Colonic mucosa (tissue), 4 donors: ENCODE measurements at regions not wholly inside any gene's neighbourhood (a gene's known extent, or its start where the extent isn't known, plus 50 kb on each side); places are given as distances from the start of the nearest gene placed in this dataset.

Experiments
- DNase-seq: peaks from one replicate; pipeline ENCODE4 v3.0.0-alpha.2; 2020
- H3K27ac ChIP-seq: fragments of 200-600 bp; one replicate; pipeline ENCODE4 v1.8.0; 2021
- H3K27me3 ChIP-seq: fragments of 200-600 bp; one replicate; pipeline ENCODE4 v1.8.0; 2021
- H3K36me3 ChIP-seq: fragments of 200-600 bp; one replicate; pipeline ENCODE4 v1.8.0; 2021
- H3K4me1 ChIP-seq: fragments of 200-600 bp; one replicate; pipeline ENCODE4 v1.8.0; 2021; ENCODE audit warnings: mild to moderate bottlenecking
- H3K4me3 ChIP-seq: fragments of 200-600 bp; one replicate; pipeline ENCODE4 v1.8.0; 2021
- H3K9ac ChIP-seq, 2 donors: one replicate each; pipeline ENCODE4 v1.7.0; 2013; ENCODE audit warnings: control low read depth in 2 of 2, low read depth in 2 of 2, low read length in 2 of 2
- H3K9me3 ChIP-seq: fragments of 200-600 bp; one replicate; pipeline ENCODE4 v1.8.0; 2021
- intact Hi-C: fragments of 100-400 bp; cut with DNase I; formaldehyde crosslinking; loops from one replicate; pipeline ENCODE4 v1.14.1; 2022
- TF ChIP-seq, protein P1 (sequence below): fragments of 200-600 bp; IDR thresholded peaks from one replicate; pipeline ENCODE4 v1.8.0; 2022; ENCODE audit warnings: antibody characterized with exemption, mild to moderate bottlenecking
- donor health status: healthy.
- donor health status: DM: no; HTN: no; CAD: no.
- donor health status: DM: no; HTN: no; CAD: no.

DNA sequence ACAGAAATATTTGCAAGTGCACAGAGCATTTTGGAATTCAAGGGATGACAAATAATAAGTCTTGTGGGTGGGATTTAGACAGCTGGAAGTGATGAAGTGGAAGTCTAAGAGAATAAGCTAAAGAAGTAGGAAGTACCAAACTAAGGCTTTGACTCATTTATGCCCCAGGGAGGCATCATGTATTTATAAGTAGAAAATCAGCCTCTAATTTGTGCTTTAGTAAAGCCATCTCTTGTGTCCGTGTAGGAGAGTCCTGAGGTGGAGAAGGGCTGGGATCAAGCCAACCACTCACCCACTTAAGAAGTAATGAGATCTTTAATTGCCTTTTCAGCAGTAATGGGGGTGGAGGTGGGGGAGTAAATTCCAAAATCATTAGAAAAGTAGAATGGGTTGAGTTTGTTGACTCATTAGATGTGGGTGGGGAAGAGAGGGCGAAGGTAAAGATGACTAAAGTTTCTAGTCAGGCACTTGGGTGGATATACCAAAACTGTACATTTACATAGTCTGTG is 356.7 kb downstream of the STIM2 start:
- TF ChIP-seq, protein P1, sequence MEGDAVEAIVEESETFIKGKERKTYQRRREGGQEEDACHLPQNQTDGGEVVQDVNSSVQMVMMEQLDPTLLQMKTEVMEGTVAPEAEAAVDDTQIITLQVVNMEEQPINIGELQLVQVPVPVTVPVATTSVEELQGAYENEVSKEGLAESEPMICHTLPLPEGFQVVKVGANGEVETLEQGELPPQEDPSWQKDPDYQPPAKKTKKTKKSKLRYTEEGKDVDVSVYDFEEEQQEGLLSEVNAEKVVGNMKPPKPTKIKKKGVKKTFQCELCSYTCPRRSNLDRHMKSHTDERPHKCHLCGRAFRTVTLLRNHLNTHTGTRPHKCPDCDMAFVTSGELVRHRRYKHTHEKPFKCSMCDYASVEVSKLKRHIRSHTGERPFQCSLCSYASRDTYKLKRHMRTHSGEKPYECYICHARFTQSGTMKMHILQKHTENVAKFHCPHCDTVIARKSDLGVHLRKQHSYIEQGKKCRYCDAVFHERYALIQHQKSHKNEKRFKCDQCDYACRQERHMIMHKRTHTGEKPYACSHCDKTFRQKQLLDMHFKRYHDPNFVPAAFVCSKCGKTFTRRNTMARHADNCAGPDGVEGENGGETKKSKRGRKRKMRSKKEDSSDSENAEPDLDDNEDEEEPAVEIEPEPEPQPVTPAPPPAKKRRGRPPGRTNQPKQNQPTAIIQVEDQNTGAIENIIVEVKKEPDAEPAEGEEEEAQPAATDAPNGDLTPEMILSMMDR: no peak
- intact Hi-C loops: no loop called here
- Histone ChIP-seq H3K27me3 (no peaks in the 10 kb centered on the region), H3K9ac (no peak overlapping the region), H3K9me3 (no peaks in the 10 kb centered on the region), H3K4me3 (no peak overlapping the region), H3K4me1 (no peaks in the 10 kb centered on the region), H3K27ac (no peak overlapping the region), H3K36me3 (no peaks in the 10 kb centered on the region)
- DNase-seq: no peak

DNA sequence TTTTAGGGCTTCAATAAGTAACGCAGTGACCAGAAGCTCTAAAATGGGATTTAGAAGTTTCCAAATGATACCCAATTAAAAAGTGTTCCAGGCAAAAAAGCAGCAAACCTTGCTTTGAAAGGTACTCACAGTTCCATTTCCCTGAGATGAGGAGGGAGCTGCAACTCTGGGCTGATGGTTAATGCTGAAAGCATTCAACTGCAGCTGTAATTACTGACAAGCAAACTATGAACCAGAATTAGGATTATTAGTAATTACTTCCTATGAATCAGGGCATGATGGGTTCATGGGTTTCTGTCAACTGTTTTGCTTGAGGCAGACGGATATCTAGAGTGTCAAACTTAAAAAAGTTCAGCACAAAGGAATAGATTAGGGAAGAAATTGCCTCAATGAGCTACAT is 357.4 kb downstream of the STIM2 start:
- no peak overlapping the region for H3K4me3 ChIP-seq
- intact Hi-C loops: no loop called here
- no peaks in the 10 kb centered on the region for H3K9me3 ChIP-seq
- no peaks in the 10 kb centered on the region for H3K4me1 ChIP-seq
- TF ChIP-seq, protein P1: no peak
- no peaks in the 10 kb centered on the region for H3K36me3 ChIP-seq
- no peak overlapping the region for H3K27ac ChIP-seq
- no peak for DNase-seq
- no peaks in the 10 kb centered on the region for H3K27me3 ChIP-seq
- H3K9ac ChIP-seq: no peak overlapping the region

DNA sequence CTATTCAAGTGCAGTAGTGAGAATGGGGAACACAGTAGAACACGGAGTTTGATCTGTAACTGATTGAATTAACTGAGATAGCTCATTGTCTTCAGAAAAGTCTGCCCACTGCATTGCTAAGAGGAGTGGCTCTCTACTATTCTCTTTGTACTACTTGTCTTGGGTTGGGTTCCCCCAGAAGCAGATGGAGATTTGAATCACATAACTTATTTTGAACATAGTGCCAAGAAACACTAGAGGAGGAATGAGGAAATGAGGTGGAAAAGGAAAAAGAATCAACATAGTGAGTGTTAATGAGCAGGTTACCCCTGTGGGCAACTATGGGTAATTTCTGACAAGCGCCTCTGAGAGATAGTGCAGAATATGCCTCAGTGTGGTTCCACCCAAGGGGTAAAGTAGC is 362.7 kb downstream of the STIM2 start:
- DNase-seq: no peak
- H3K4me1 ChIP-seq: no peaks in the 10 kb centered on the region
- no peak overlapping the region for H3K9ac ChIP-seq
- H3K4me3 ChIP-seq: no peak overlapping the region
- no peaks in the 10 kb centered on the region for H3K9me3 ChIP-seq
- H3K27ac ChIP-seq: no peak overlapping the region
- H3K36me3 ChIP-seq: no peaks in the 10 kb centered on the region
- H3K27me3 ChIP-seq: no peaks in the 10 kb centered on the region
- intact Hi-C loops: no loop called here
- TF ChIP-seq, protein P1: no peak

DNA sequence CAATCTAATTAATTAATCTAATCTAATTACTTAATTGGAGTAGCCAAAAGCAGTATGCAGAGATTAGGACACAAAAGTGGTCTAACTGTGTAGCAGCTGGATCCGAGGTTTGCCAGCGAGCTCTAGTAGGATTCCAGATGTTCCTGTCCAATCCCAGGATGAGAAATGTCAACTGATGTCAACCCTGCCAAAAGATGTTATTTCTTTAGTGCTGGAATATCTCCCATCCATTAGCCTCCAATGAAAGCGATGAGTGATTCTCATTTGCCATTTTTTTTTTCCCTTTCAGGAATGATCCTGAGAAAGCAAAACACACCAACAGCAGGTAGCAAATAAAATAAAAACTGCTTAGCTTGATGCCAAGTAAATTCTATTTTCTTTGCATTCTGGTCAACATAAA is 372.9 kb downstream of the STIM2 start:
- H3K36me3 ChIP-seq: no peaks in the 10 kb centered on the region
- no peaks in the 10 kb centered on the region for H3K4me1 ChIP-seq
- no peak overlapping the region for H3K9ac ChIP-seq
- no peak overlapping the region for H3K4me3 ChIP-seq
- intact Hi-C loops: no loop called here
- H3K9me3 ChIP-seq: no peaks in the 10 kb centered on the region
- no peak for DNase-seq
- no peaks in the 10 kb centered on the region for H3K27me3 ChIP-seq
- TF ChIP-seq, protein P1: no peak
- H3K27ac ChIP-seq: no peak overlapping the region

DNA sequence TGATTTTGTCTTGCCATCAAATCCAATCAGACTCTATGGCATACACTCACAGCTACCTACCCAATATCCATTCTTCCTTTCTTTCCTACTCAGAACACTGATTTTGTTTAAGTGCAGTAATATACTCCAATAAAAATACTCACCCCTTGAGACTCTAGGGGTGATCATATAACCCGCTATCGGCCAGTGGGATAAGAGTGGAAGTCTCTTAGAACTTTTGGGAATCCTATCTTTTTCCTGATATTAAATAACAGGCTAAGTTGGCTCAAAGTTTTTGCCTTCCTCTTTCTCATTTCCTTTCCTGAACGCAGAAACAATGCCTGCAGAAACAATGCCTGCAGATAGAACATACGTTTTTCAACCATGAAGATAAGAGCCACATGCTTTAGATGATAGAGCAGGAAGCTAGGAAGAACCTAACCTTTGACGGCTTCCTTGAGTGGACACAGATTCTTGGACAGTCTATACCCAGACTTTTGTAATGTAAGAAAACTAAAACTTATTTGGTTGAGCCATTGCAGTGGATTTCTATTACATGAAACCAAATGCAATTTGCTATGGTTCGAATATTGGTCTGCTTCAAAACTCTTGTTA is 373.8 kb downstream of the STIM2 start:
- TF ChIP-seq, protein P1: no peak
- Histone ChIP-seq H3K9ac (no peak overlapping the region), H3K4me3 (no peak overlapping the region), H3K9me3 (no peaks in the 10 kb centered on the region), H3K27ac (no peak overlapping the region), H3K4me1 (no peaks in the 10 kb centered on the region), H3K36me3 (no peaks in the 10 kb centered on the region), H3K27me3 (no peaks in the 10 kb centered on the region)
- DNase-seq: no peak
- intact Hi-C loops: no loop called here
